ENCODE measurements at regions not wholly inside any gene's neighbourhood (a gene's known extent, or its start where the extent isn't known, plus 50 kb on each side); places are given as distances from the start of the nearest gene placed in this dataset.

GRCh38 chr20:19120011-19120410 lies 92.4 kb upstream of the SLC24A3 start (continued):
- no peak for TF ChIP-seq TEAD4 (CRISPR knock-in tag; IDR thresholded peaks at IDR 0.05)
- no peak for TF ChIP-seq FOXJ3 (CRISPR knock-in tag; IDR thresholded peaks at IDR 0.05; ENCODE audit: borderline replicate concordance)
- TF ChIP-seq STAT6 (CRISPR knock-in tag; conservative IDR thresholded peaks at IDR 0.05; ENCODE audit: low read depth), result no peak
- TF ChIP-seq, protein P1, sequence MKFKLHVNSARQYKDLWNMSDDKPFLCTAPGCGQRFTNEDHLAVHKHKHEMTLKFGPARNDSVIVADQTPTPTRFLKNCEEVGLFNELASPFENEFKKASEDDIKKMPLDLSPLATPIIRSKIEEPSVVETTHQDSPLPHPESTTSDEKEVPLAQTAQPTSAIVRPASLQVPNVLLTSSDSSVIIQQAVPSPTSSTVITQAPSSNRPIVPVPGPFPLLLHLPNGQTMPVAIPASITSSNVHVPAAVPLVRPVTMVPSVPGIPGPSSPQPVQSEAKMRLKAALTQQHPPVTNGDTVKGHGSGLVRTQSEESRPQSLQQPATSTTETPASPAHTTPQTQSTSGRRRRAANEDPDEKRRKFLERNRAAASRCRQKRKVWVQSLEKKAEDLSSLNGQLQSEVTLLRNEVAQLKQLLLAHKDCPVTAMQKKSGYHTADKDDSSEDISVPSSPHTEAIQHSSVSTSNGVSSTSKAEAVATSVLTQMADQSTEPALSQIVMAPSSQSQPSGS (CRISPR knock-in tag; IDR thresholded peaks at IDR 0.05; ENCODE audit: borderline replicate concordance, low read depth), result no peak
- TF ChIP-seq NFE2L1 (CRISPR knock-in tag; IDR thresholded peaks at IDR 0.05), result no peak
- TF ChIP-seq, protein P2, sequence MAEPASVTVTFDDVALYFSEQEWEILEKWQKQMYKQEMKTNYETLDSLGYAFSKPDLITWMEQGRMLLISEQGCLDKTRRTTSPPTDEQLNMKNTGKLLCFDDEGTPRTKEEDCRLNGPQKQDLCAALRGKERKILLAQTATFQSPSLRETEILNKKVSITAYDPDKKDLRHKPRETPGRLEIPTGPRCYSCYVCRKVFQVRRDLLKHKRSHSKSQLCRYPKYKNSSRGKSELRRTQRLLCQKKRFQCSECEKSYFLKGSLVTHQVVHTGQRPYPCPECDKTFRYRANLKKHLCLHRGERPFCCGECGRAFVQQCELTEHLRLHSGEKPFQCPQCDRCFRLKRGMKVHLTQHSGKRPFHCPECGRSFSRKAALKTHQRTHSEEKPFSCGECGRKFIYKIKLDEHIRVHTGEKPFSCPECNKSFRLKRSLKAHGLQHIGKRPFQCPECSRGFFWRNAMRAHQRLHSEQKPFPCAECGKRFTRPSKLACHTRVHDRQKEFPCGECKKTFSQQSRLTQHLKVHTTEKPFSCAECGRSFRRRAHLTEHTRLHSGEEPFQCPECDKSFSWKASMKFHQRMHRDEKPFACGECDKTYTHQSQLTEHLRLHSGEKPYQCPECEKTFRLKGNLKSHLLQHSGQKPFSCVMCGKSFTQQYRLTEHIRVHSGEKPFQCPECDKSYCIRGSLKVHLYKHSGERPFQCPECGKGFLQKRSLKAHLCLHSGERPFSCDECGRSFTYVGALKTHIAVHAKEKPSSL (CRISPR knock-in tag; conservative IDR thresholded peaks at IDR 0.05), result no peak
- no peak for TF ChIP-seq CREM (CRISPR knock-in tag; IDR thresholded peaks at IDR 0.05)

DNA sequence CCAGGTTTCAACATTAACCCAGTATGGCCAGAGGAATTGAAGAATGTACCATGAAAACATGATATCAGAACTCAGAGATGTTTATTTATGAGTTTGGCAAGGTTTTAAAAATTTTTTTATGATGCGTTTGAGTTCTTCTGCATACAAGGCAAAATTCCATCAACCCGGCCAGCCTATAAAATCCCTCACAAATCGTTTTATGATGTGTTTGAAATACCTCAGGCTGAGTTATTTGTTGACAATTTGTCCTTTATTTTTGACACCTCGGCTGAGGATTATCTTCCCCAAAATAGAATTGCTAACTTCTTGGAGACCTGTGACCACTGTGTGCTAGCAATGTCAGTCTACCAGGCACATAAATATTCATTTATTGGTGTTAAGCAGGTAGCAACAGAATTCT lies 91.9 kb upstream of the SLC24A3 start:
- Mint-ChIP-seq H3K36me3 (no peaks in the 10 kb centered on the region), H3K9me3 (peaks cover 7% of the 10 kb centered on the region; the same call in 1 of the 2 replicates), H3K4me3 (no peak overlapping the region), H3K27me3 (ENCODE audit: low read depth) (no peaks in the 10 kb centered on the region; the same call in 1 of the 2 replicates), H3K4me1 (no peaks in the 10 kb centered on the region), H3K27ac (no peak overlapping the region)
- ATAC-seq, result no peak
- POLR2A ChIA-PET, result no interaction called here
- CTCF ChIA-PET, result no interaction called here
- TF ChIP-seq NFATC4 (CRISPR knock-in tag; IDR thresholded peaks at IDR 0.05), result no peak
- no peak for TF ChIP-seq SMAD4 (CRISPR knock-in tag; IDR thresholded peaks at IDR 0.05)
- TF ChIP-seq ZNF396 (CRISPR knock-in tag; IDR thresholded peaks at IDR 0.05; ENCODE audit: borderline replicate concordance), result no peak
- no peak for TF ChIP-seq HMGA2 (CRISPR knock-in tag; IDR thresholded peaks at IDR 0.05)
- TF ChIP-seq CREM (CRISPR knock-in tag; IDR thresholded peaks at IDR 0.05), result no peak
- TF ChIP-seq E2F5 (CRISPR knock-in tag; IDR thresholded peaks at IDR 0.05), result no peak
- no peak for TF ChIP-seq KAT7 (CRISPR knock-in tag; IDR thresholded peaks at IDR 0.05; ENCODE audit: borderline replicate concordance)
- TF ChIP-seq USF2 (CRISPR knock-in tag; IDR thresholded peaks at IDR 0.05), result no peak
- no peak for TF ChIP-seq ZNF317 (CRISPR knock-in tag; IDR thresholded peaks at IDR 0.05; ENCODE audit: borderline replicate concordance, low read depth)
- no peak for TF ChIP-seq NFYB (CRISPR knock-in tag; conservative IDR thresholded peaks at IDR 0.05; ENCODE audit: low read depth)
- TF ChIP-seq CTCF (IDR thresholded peaks at IDR 0.05), result no peak
- TF ChIP-seq ZNF281 (CRISPR knock-in tag; IDR thresholded peaks at IDR 0.05), result no peak
- TF ChIP-seq, protein P1 (CRISPR knock-in tag; IDR thresholded peaks at IDR 0.05; ENCODE audit: borderline replicate concordance, low read depth), result no peak
- TF ChIP-seq NR3C1 (CRISPR knock-in tag; conservative IDR thresholded peaks at IDR 0.05; ENCODE audit: low read depth), result no peak
- TF ChIP-seq ZBTB21 (CRISPR knock-in tag; IDR thresholded peaks at IDR 0.05; ENCODE audit: borderline replicate concordance), result no peak
- no peak for TF ChIP-seq MXD4 (CRISPR knock-in tag; IDR thresholded peaks at IDR 0.05; ENCODE audit: borderline replicate concordance)
- no peak for TF ChIP-seq NR1H2 (CRISPR knock-in tag; IDR thresholded peaks at IDR 0.05)
- DNase-seq (ENCODE audit: low spot score), result no peak

Measured in WTC11 (cell line).